A204.1 (cell line): ENCODE measurements at regions not wholly inside any gene's neighbourhood (a gene's known extent, or its start where the extent isn't known, plus 50 kb on each side); places are given as distances from the start of the nearest gene placed in this dataset.

Source experiments
- FAIRE-seq: peaks from 2 replicates; lab custom pipeline; 2012; peaks lifted over from hg19 to GRCh38; lab: Jason Lieb, UNC

GRCh38 chr12:58367041-58367440 lies 425.7 kb downstream of the ATP23 start:
- no peak for FAIRE-seq

- no peak for FAIRE-seq
Observed at GRCh38 chr12:58368001-58368400, 426.6 kb downstream of the ATP23 start.

GRCh38 chr12:58369576-58369975 lies 428.2 kb downstream of the ATP23 start:
- no peak for FAIRE-seq

- no peak for FAIRE-seq
Observed at GRCh38 chr12:58372298-58372697, 430.9 kb downstream of the ATP23 start.

DNA sequence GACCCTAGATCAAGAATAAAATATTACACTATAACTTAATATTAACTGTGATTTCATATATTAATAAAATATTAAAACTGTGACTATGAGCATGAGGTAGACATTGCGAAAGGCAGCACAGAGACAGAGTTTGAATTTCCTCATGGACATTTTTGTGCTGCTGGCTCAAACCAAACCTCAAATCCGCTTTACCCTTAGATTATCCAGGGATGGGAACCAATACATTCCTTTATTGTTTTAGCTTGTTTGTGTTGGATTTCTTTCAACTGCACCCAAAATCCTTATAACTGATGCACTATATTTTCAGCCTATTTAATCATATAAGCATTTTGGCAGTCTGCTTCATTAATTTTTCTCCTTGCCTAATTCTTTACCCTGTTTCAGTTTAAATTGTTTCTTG lies 436.7 kb downstream of the ATP23 start:
- FAIRE-seq: no peak

DNA sequence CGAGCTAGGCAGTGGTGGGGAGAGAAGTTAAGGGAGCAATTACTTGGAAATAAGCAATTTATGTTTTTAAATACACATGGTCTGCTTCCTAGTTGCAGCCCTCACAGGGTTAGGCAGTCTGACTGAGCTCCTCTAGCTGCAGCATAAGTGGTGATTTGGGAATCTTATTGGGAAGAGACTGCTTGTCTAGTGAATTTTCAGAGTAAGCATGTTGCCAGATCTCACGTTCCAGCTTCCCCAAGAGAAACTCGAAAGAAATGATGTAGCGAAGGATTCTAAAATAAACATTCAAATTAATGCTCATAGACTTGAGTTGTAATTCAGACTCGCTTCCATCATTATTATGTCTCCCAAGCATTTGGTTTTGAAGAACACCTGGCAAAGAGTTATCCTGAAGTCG lies 440.2 kb downstream of the ATP23 start:
- no peak for FAIRE-seq

- no peak for FAIRE-seq
Observed at GRCh38 chr12:58384196-58384595, 442.8 kb downstream of the ATP23 start.

DNA sequence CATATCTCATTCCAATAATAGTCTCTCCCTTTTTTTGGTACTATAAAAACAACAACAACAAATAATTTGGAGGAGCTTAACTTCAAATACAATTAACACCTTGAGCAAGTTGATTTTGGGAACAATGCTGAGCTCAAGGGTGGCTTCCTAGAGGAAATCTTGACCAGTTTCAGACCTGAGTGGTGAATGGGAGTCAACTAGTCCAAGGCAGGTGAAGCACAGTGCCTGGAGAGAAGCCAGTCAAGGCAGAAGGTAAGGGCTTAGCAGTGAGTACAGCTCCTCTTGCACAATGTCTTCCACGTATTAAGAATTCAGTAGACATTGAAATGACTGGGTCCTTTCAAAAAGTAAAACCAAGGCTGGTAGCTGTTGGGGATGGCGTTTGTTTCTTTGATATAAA lies 444.8 kb downstream of the ATP23 start:
- no peak for FAIRE-seq

- no peak for FAIRE-seq
Observed at GRCh38 chr12:58387199-58387598, 445.8 kb downstream of the ATP23 start.

- no peak for FAIRE-seq
Observed at GRCh38 chr12:58388261-58388660, 446.9 kb downstream of the ATP23 start.

DNA sequence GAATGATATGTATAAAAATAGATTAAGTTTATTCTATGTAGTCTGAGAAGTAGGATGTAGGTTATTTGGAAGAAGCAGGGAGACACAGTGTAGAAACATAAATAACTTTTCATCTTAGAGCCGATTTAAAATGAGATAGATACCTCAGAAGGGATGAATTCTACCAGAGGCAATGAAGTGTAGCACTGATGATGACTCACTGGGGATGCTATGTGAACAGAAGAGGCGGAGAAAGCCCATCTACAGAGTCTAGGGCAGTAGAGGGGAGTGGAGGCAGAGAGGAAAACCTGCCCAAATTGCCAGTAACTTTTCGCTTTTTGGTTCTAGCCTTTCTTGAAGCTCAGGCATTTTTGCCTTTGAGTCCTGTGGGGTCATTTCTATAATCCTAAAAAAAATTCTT lies 451.8 kb downstream of the ATP23 start:
- no peak for FAIRE-seq

- FAIRE-seq: no peak
Observed at GRCh38 chr12:58395056-58395455, 453.7 kb downstream of the ATP23 start.

DNA sequence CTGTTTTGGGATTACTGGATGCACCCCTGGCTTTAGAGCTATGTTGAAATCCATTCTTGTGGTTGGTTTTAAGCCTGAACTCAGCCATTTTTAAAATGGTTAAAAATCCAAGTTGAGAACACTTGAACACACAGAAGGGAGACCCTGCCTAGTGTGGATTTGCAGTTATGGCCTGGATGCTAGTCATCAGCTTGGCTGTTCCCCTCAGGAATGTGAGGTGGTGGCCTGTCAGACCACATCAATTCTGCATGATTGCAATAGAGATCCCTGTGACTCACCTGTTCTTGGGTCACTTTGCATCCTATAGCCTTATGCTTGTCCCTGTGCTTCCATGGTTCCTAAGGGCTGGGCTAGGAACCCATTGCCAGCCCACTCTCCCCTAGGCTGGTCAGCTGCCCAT lies 454.1 kb downstream of the ATP23 start:
- FAIRE-seq: no peak

DNA sequence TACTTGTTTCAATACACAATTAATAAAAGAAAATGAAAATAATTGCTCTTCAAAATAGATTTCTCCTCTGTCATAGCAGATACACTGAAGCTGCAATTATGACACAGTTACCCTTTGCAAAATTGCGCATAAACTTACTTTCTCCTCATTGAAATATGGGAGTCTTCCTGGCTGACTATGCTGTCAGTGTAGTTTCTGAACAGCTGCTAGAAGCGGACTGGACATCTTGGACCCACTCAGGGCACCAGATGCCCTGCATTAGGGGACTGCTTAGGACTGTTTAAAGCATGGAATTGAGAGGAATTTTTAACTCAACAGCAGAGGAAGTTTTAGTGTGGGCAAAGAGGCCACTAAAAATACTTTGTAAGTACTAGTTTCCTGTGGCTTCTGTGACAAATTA lies 454.9 kb downstream of the ATP23 start:
- FAIRE-seq: no peak

DNA sequence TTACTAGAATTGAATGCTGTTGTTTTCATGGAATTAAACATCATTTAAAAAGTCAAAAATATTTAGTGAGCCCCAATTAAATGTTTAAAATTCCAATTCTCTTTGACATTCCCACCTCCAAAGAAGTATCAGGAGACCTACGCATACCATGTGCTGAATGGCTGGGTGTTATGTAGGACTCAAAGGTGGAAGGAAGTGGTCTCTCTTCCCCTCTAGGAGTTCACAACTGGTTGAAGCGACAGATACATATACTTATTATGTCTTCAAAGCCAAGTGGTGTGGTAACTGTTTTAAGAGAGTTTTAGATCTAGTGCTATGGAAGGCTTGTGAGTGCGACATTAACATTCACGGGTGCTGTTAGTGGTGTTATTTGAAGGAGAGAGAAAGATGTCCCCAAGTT lies 464.0 kb downstream of the ATP23 start:
- no peak for FAIRE-seq

- no peak for FAIRE-seq
Observed at GRCh38 chr12:58408516-58408915, 467.1 kb downstream of the ATP23 start.

DNA sequence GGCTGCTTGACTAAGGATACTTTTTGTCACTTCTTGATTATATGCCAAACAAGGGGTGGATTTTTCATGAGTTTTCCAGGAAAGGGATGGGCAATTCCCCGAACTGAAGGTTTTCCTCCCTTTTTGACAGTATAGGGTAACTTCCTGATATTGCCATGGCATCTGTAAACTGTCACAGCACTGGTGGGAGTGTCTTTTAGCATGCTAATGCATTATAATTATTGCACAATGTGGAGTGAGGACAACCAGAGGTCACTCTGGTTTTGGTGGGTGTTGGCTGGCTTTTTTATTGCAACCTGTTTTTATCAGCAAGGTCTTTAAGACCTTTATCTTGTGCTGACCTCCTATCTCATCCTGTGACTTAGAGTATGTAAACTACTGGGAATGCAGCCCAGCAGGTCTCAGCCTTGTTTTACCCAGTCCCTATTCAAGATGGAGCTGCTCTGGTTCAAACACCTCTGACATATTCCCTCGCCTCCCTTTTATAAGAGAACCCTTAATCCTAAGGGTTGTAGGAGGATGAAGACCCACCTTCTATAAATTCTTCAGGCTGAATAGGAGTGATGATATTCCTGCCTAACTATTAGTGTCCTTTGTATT lies 471.2 kb downstream of the ATP23 start:
- FAIRE-seq: no peak

- no peak for FAIRE-seq
Observed at GRCh38 chr12:58413794-58414193, 472.4 kb downstream of the ATP23 start.

DNA sequence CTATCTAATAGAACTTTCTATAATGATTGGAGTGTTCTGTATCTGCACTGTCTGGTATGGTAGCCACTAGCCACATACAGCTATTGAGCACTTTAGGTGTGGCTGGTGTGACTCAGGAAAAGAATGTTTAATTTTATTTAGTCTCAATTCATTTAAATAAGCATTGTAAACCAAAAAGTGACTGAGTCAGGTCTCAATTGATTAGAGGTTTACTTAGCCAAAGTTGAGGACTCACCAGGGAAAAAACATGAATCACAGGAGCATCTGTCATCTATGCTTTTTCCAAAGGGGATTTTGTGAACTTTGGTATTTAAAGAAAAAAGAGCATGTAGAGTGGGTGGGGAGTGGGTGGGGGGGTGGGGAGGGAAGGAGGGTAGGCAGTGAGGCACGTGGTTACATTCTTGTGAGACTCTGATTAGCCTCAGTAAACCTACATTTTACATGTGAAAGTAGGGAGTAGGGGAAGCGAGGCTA lies 473.1 kb downstream of the ATP23 start:
- no peak for FAIRE-seq

GRCh38 chr12:58415716-58416115 lies 474.3 kb downstream of the ATP23 start:
- FAIRE-seq: no peak

DNA sequence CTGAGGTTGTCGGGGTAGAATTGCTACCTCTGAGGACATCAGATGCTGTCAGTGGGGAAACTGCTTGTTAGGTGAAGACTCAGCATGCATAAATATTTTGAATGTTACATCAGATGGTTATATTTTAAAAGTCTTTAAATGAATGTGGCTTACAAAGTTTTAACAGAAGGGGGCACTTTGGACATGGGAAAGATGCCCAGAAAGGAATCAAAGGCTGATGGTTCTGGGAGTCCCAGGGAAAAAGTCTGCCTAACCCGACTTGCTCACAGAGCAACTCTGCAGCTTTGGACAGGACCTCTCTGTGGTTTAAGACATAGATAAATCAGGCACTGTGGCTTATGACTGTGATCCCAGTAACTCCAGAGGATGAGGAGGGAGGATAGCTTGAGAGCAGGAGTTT lies 474.9 kb downstream of the ATP23 start:
- FAIRE-seq: no peak

DNA sequence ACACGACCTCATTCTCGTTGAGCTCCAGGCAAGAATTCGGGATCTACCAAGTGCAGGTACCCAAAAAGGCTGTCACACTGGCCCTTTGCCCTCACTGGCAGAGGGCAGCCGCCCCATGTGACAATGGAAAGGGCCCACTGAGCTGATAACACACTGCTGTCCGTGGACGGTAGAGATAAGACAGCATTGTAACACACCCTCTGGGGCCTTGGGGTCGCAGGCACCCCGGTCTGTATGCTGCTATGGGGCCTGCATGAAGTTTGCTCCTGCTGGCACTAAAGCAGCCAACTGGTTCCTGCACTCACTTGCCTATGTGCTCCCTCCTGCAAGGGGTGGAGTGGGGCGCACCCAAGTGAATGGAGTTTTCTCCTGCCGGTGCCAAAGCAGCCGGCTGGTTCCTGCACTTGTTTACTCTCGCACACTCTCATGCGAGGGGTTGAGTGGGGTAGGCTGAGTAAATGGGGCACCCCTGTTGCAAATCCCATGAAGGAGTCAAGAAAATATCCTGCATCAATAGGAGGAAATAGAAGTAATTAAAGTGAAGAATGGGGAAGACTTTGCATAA lies 477.9 kb downstream of the ATP23 start:
- no peak for FAIRE-seq

DNA sequence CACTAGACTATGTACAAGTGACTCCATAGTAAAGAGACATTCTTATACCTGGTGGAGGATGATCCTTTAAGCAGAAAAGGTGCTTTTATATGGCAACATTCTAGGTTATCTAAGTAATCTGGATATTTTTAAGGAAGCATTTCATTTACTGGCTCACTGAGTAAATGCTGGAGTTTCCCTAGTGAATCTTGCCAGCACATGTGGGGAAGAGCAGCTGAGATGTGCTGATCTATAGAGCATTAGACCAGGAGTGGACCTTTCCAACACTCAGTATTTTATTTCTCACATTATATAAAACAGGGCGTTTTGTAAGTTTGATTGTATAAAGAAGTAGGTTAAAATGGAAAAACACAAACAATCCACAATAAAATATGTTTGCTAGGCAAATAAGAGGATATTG lies 478.5 kb downstream of the ATP23 start:
- no peak for FAIRE-seq

DNA sequence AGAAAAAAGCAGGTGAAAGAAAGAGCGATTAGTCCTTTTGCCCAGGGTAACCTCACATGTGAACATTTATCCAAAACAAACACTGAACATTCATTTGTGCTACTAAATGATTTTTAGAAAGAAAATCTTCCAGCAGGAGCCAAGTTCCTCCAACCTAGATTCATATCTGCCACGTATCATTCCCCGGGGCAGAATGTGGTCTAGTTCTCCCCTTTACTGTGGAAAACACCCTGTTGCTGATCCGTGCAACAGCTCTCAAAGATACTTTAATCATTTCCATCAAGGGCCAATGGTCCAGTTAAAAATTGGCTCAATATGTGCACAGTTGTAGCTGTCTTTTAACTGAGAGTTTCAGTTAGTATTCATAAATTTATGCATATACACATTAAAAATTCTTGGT lies 479.1 kb downstream of the ATP23 start:
- FAIRE-seq: no peak

- FAIRE-seq: no peak
Observed at GRCh38 chr12:58421990-58422389, 480.6 kb downstream of the ATP23 start.
